Adrenal gland (tissue), 9 donors: ENCODE measurements at regions not wholly inside any gene's neighbourhood (a gene's known extent, or its start where the extent isn't known, plus 50 kb on each side); places are given as distances from the start of the nearest gene placed in this dataset.

Source experiments
- DNase-seq, 7 donors: peaks; one replicate each; pipeline ENCODE4 v3.0.0-alpha.2; 2019 to 2020
- H3K27ac ChIP-seq, 5 donors: fragments of 200-600 bp; sonication (generic) in 4 of 5; 1 replicate in 3 of 5; 2 replicates in 2 of 5; pipeline versions ENCODE4 v1.5.1 to v1.8.0; 2016 to 2020; ENCODE audit warnings: mild to moderate bottlenecking in 1 of 5
- H3K27me3 ChIP-seq: fragments of 200-600 bp; 2 replicates; pipeline ENCODE4 v1.8.0; 2021
- H3K36me3 ChIP-seq, 2 donors: fragments of 200-600 bp; replicated peaks in 1 of 2; 1 replicate in 1 of 2; 2 replicates in 1 of 2; pipeline versions ENCODE4 v1.5.1 to v1.8.0; 2018 to 2022
- H3K4me1 ChIP-seq, 2 donors: fragments of 200-600 bp; replicated peaks in 1 of 2; 1 replicate in 1 of 2; 2 replicates in 1 of 2; pipeline versions ENCODE4 v1.5.1 to v1.8.0; 2018 to 2021
- H3K4me3 ChIP-seq, 4 donors: fragments of 200-600 bp; sonication (generic) in 3 of 4; one replicate each; pipeline ENCODE4 v1.5.1; 2016 to 2018
- H3K9me3 ChIP-seq, 3 donors: fragments of 200-600 bp; sonication (generic) in 1 of 3; replicated peaks in 1 of 3; 1 replicate in 2 of 3; 2 replicates in 1 of 3; pipeline versions ENCODE4 v1.5.1 to v1.8.0; 2016 to 2021
- POLR2A ChIP-seq, 2 donors: fragments of 450-650 bp; IDR thresholded peaks; one replicate each; pipeline ENCODE4 v1.6.1; 2017; ENCODE audit warnings: antibody characterized with exemption in 2 of 2, mild to moderate bottlenecking in 2 of 2, moderate library complexity in 1 of 2
- WGBS, 4 donors: extraction: QIAGEN DNeasy Blood & Tissue Kit in 2 of 4; methylation state at CpG; one replicate each; pipeline versions ENCODE4 v1.1.5 to v1.1.7; 2013 to 2017; 5-methylcytosine and 5-hydroxymethylcytosine counted together
- intact Hi-C, 2 donors: fragments of 100-400 bp; cut with DNase I; formaldehyde crosslinking; loops; one replicate each; pipeline versions ENCODE4 v1.14.1 to v1.15.0; 2022 to 2023
- TF ChIP-seq, protein P1 (sequence below), 6 experiments: fragments of 450-650 bp in 4 of 6; fragments of 200-600 bp in 2 of 6; sonication (generic) in 1 of 6; IDR thresholded peaks; 1 replicate in 5 of 6; 2 replicates in 1 of 6; pipeline versions ENCODE4 v1.5.1 to v1.8.0; 2016 to 2021; ENCODE audit warnings: antibody characterized with exemption in 6 of 6, mild to moderate bottlenecking in 2 of 6, moderate library complexity in 1 of 6
- donor health status: healthy with polysubstance abuse.
- donor health status: Bipolar disorder and iron deficiency.
- donor health status: DM: yes; HTN: yes; CAD: no.
- donor health status: DM: no; HTN: no; CAD: no.
- donor health status: DM: no; HTN: no; CAD: no.

DNA sequence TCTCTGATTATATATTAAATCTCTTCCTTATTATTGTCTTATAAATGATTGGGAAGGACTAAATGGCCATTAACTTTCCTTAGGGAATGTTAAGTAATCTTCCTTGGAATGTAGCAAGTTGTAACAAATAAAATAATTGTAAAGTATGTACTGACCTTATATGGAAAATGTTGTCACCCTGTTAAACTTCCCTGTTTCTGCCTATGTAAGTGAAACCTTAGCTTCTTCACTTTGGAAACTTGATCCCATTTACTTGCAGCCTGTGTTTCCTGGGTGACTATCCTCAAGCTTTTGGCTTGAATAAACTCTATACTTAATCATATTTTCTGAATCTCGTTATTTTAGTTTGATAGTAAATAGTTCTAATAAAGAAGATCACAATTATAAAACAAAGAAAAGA, 519.5 kb upstream of the PTCHD4 start:
- no peaks in the 10 kb centered on the region for H3K27me3 ChIP-seq
- no peak overlapping the region for H3K27ac ChIP-seq
- TF ChIP-seq, protein P1, sequence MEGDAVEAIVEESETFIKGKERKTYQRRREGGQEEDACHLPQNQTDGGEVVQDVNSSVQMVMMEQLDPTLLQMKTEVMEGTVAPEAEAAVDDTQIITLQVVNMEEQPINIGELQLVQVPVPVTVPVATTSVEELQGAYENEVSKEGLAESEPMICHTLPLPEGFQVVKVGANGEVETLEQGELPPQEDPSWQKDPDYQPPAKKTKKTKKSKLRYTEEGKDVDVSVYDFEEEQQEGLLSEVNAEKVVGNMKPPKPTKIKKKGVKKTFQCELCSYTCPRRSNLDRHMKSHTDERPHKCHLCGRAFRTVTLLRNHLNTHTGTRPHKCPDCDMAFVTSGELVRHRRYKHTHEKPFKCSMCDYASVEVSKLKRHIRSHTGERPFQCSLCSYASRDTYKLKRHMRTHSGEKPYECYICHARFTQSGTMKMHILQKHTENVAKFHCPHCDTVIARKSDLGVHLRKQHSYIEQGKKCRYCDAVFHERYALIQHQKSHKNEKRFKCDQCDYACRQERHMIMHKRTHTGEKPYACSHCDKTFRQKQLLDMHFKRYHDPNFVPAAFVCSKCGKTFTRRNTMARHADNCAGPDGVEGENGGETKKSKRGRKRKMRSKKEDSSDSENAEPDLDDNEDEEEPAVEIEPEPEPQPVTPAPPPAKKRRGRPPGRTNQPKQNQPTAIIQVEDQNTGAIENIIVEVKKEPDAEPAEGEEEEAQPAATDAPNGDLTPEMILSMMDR (IDR thresholded peaks at IDR 0.05): no peak
- TF ChIP-seq POLR2A (IDR thresholded peaks at IDR 0.05): no peak
- H3K4me3 ChIP-seq: no peak overlapping the region
- H3K36me3 ChIP-seq: no peaks in the 10 kb centered on the region
- H3K4me1 ChIP-seq: no peaks in the 10 kb centered on the region
- intact Hi-C loops: no loop called here
- no peaks in the 10 kb centered on the region for H3K9me3 ChIP-seq
- DNase-seq: no peak
- 62 to 77% (median 71%) methylated on average over 1 of the region's 1 CpG for WGBS, 4 donors

DNA sequence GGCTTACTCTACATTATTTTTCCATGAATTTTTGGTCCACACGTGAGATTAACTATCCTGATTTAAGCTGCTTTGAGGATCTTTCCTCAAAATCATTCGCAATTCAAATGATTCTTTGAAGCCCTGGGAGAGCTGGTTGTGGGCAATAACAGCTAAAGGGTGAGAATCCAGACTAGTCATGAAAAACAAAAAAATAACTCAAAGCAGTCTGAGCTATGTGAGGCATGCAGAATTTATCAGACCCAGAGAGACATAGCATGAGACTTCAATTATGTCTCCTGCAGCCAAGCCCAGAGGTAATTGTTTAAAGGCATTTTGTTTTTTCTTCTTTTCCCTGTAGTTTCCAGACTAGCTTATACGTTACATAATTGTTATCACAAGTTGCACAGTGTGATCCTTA, 517.3 kb upstream of the PTCHD4 start:
- no peak for TF ChIP-seq POLR2A (IDR thresholded peaks at IDR 0.05)
- TF ChIP-seq, protein P1 (IDR thresholded peaks at IDR 0.05): no peak
- Histone ChIP-seq H3K4me1 (no peaks in the 10 kb centered on the region), H3K9me3 (no peaks in the 10 kb centered on the region), H3K36me3 (no peaks in the 10 kb centered on the region), H3K4me3 (no peak overlapping the region), H3K27ac (no peak overlapping the region), H3K27me3 (no peaks in the 10 kb centered on the region)
- intact Hi-C loops: no loop called here
- no peak for DNase-seq
- 52 to 66% (median 64%) methylated on average over 3 of the region's 3 CpGs for WGBS, 4 donors

DNA sequence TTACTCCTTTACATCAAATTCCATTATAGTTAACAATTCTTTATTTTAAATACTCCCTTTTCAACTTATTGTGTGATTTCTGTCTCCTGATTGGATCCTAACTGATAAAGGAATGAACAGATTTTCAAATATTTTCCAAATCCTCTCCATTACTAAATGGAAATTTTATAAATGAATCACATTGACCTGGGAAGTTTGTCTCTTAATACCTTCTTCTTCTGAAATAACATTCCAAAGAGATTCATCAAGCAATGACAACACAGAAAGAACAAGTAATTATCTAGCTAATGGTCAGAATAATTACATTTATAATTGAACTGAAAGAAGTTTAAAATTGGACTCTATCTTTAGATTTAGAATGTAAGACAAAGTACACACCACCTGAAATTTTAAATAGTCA, 515.4 kb upstream of the PTCHD4 start:
- Histone ChIP-seq H3K27ac (no peak overlapping the region), H3K4me1 (no peaks in the 10 kb centered on the region), H3K27me3 (no peaks in the 10 kb centered on the region), H3K9me3 (no peaks in the 10 kb centered on the region), H3K4me3 (no peak overlapping the region), H3K36me3 (no peaks in the 10 kb centered on the region)
- intact Hi-C loops: no loop called here
- no peak for DNase-seq
- TF ChIP-seq POLR2A (IDR thresholded peaks at IDR 0.05): no peak
- TF ChIP-seq, protein P1 (IDR thresholded peaks at IDR 0.05): no peak

DNA sequence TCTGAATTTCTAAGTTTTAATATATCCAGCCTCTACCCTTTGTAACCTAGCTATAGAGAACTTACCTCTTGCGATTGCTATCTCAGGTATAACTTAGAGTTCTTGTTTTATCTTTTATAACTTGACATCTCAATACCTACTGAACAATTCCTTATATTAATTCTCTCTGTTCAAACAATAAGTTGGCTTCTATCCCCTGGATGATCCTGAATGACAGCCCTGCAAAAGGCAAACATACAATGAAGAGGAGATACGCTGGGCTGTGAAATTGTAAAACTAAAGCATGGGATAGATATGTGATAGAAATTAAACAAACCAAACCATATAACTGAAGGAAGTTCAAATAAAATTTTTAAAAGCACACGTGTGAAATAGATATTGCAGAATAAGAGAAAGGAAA, 513.6 kb upstream of the PTCHD4 start:
- no peak for TF ChIP-seq POLR2A (IDR thresholded peaks at IDR 0.05)
- TF ChIP-seq, protein P1 (IDR thresholded peaks at IDR 0.05): no peak
- no peak for DNase-seq
- Histone ChIP-seq H3K36me3 (no peaks in the 10 kb centered on the region), H3K4me3 (no peak overlapping the region), H3K27me3 (no peaks in the 10 kb centered on the region), H3K9me3 (no peaks in the 10 kb centered on the region), H3K27ac (no peak overlapping the region), H3K4me1 (no peaks in the 10 kb centered on the region)
- WGBS, 4 donors: 66 to 75% (median 69%) methylated on average over 3 of the region's 3 CpGs
- intact Hi-C loops: no loop called here
